SK-N-SH (cell line): ENCODE measurements at regions not wholly inside any gene's neighbourhood (a gene's known extent, or its start where the extent isn't known, plus 50 kb on each side); places are given as distances from the start of the nearest gene placed in this dataset.

ENCODE experiments used
- EP300 ChIP-seq, 2 experiments: IDR thresholded peaks; 2 replicates each; pipeline versions ENCODE4 v1.4.0 to v1.6.1; 2012; ENCODE audit warnings: borderline replicate concordance in 1 of 2, low read depth in 1 of 2, low read length in 1 of 2
- FOXJ3 ChIP-seq: sonication (generic); formaldehyde crosslinking; IDR thresholded peaks from 2 replicates; pipeline ENCODE4 v1.5.1; 2020; ENCODE audit warnings: mild to moderate bottlenecking, missing genetic modification reagents
- GATA2 ChIP-seq: sonication (generic); formaldehyde crosslinking; IDR thresholded peaks from 2 replicates; pipeline ENCODE4 v1.5.0; 2020; ENCODE audit warnings: mild to moderate bottlenecking, missing genetic modification reagents
- MEF2A ChIP-seq: IDR thresholded peaks from 2 replicates; pipeline ENCODE4 v1.4.0; 2012; ENCODE audit warnings: low read depth, borderline replicate concordance
- MXI1 ChIP-seq: IDR thresholded peaks from 2 replicates; pipeline ENCODE4 v1.6.1; 2012; ENCODE audit warnings: mild to moderate bottlenecking, low read depth, low read length, improper control_type of control experiment
- POLR2AphosphoS5 ChIP-seq: IDR thresholded peaks from 2 replicates; pipeline ENCODE4 v1.6.1; 2012; ENCODE audit warnings: low read depth, low read length
- RXRA ChIP-seq: IDR thresholded peaks from 2 replicates; pipeline ENCODE4 v1.4.0; 2012; ENCODE audit warnings: low read depth, mild to moderate bottlenecking, borderline replicate concordance
- SMC3 ChIP-seq: IDR thresholded peaks from 2 replicates; pipeline ENCODE4 v1.6.1; 2012; ENCODE audit warnings: low read depth, low read length, improper control_type of control experiment
- TF ChIP-seq, protein P1 (sequence below): IDR thresholded peaks from 2 replicates; pipeline ENCODE4 v1.4.0; 2012; ENCODE audit warnings: low read depth
- TF ChIP-seq, protein P2 (sequence below): IDR thresholded peaks from 2 replicates; pipeline ENCODE4 v1.6.1; 2012; ENCODE audit warnings: mild to moderate bottlenecking, low read depth, low read length, moderate library complexity
- TF ChIP-seq, protein P3 (sequence below): fragments of 200-600 bp; sonication (generic); IDR thresholded peaks from 2 replicates; pipeline ENCODE4 v1.6.1; 2017; ENCODE audit warnings: antibody characterized with exemption, mild to moderate bottlenecking, moderate library complexity

DNA sequence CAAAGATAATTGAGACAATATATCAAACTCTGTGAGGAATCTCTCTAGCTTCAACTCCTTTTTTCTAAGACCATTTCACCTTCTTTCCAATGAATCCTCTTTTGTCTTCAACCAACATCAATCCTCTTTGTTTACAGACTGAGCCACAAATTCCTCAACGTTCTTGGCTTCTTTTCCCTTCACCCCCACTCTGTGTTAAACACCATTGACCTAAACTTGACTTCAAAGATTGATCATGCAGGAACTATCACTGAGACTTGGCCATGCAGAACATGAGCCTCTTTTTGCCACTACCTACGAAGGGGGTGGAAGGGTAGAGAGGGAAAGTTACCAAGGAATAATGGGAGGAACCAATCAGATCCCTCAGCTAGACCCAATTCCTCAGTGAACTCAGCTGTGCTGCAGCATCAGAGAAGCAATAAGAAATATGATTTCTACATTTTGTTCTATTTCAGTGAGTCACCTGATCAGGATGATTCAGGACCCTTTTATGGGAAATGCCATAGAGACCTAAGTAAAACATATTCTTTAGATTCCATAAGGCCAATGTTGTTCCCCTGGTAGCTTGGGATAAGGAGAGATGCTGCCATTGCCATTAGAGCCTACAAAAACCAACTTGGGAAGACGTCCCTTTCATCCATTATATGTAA is 187.7 kb upstream of the RGMB start:
- TF ChIP-seq FOXJ3 (CRISPR knock-in tag) (no peak), SMC3 (no peak), MXI1 (no peak), EP300 (IDR thresholded peaks at IDR 0.05; ENCODE audit: borderline replicate concordance in 1 of 2, low read depth in 1 of 2, low read length in 1 of 2) (no peak), MEF2A (no peak), RXRA (no peak), POLR2AphosphoS5 (no peak), GATA2 (no peak)
- TF ChIP-seq, protein P1, sequence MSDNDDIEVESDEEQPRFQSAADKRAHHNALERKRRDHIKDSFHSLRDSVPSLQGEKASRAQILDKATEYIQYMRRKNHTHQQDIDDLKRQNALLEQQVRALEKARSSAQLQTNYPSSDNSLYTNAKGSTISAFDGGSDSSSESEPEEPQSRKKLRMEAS: no peak
- TF ChIP-seq, protein P2, sequence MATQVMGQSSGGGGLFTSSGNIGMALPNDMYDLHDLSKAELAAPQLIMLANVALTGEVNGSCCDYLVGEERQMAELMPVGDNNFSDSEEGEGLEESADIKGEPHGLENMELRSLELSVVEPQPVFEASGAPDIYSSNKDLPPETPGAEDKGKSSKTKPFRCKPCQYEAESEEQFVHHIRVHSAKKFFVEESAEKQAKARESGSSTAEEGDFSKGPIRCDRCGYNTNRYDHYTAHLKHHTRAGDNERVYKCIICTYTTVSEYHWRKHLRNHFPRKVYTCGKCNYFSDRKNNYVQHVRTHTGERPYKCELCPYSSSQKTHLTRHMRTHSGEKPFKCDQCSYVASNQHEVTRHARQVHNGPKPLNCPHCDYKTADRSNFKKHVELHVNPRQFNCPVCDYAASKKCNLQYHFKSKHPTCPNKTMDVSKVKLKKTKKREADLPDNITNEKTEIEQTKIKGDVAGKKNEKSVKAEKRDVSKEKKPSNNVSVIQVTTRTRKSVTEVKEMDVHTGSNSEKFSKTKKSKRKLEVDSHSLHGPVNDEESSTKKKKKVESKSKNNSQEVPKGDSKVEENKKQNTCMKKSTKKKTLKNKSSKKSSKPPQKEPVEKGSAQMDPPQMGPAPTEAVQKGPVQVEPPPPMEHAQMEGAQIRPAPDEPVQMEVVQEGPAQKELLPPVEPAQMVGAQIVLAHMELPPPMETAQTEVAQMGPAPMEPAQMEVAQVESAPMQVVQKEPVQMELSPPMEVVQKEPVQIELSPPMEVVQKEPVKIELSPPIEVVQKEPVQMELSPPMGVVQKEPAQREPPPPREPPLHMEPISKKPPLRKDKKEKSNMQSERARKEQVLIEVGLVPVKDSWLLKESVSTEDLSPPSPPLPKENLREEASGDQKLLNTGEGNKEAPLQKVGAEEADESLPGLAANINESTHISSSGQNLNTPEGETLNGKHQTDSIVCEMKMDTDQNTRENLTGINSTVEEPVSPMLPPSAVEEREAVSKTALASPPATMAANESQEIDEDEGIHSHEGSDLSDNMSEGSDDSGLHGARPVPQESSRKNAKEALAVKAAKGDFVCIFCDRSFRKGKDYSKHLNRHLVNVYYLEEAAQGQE: no peak
- TF ChIP-seq, protein P3, sequence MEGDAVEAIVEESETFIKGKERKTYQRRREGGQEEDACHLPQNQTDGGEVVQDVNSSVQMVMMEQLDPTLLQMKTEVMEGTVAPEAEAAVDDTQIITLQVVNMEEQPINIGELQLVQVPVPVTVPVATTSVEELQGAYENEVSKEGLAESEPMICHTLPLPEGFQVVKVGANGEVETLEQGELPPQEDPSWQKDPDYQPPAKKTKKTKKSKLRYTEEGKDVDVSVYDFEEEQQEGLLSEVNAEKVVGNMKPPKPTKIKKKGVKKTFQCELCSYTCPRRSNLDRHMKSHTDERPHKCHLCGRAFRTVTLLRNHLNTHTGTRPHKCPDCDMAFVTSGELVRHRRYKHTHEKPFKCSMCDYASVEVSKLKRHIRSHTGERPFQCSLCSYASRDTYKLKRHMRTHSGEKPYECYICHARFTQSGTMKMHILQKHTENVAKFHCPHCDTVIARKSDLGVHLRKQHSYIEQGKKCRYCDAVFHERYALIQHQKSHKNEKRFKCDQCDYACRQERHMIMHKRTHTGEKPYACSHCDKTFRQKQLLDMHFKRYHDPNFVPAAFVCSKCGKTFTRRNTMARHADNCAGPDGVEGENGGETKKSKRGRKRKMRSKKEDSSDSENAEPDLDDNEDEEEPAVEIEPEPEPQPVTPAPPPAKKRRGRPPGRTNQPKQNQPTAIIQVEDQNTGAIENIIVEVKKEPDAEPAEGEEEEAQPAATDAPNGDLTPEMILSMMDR: no peak
